HG03520 (cell line): ENCODE measurements at regions not wholly inside any gene's neighbourhood (a gene's known extent, or its start where the extent isn't known, plus 50 kb on each side); places are given as distances from the start of the nearest gene placed in this dataset.
"Not testable (repeated sequence)": the region's sequence is repeated elsewhere in the genome, so short reads cannot be mapped to it uniquely, and the experiment has no call there.

ENCODE experiments used
- ATAC-seq: cut with Tn5 transposase; IDR thresholded peaks from one replicate; pipeline ENCODE4 v1.9.1; 2021; ENCODE audit warnings: mild to moderate bottlenecking, moderate library complexity; ENCODE audit not compliant: unreplicated experiment

DNA sequence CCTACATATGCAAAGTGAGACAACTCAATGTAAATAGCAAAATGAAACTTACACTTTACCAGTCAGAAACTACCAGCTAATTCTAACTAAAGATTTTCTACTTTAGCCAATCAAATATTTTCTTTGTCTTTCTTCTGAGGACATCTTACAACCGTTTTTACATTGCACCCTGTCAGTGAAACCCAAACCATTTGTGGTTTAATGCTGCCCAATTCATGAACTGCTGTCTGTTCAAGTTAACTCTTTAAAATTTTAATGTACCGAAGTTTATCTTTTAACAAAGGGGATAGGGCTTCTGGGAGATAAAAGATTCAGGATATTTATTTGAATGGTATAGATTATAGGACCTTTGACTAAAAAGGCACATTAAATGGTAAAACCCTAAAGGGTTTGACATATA, 121.3 kb upstream of the HDDC2 start:
- no peak for ATAC-seq

DNA sequence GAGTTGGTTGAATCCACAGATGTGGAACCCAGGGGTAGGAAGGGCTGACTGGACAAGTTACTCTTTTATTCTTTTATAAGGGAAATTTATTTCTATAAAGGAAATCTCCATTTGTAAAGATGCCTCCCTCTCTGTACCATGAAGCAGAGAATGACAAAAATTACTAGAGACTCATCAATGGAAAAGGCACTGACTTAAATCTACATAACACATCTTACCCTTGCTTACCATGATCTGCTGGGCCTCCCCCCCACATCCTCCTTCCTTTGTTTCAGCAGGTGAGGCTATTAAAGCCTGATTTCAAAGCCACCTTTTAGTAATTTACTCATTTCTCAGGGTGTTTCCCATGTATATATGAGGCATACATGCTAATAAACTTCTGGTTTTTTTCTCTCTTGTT, 130.2 kb upstream of the HDDC2 start:
- no peak for ATAC-seq

DNA sequence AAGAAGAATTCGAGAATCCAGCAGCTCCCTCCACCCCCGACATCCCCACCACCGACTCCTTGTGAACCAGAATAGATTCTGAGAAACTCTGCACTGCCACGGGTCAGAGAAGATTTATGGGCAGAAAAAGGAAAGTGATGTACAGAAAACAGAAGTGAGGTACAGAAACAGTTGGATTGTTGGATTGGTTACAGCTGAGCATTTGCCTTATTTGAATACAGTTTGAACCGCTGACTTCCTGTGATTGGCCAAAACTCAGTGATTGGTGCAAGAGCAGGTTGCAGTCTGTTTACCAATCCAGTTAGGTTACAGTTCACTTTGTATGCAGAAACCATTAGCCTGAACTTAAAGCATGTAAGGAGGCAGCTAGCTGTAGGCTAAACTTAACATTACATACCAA, 131.2 kb upstream of the HDDC2 start:
- peak; percentile 73 for ATAC-seq

- no peak for ATAC-seq
Observed at GRCh38 chr6:125434760-125435159, 133.0 kb upstream of the HDDC2 start.

- ATAC-seq, result no peak
Observed at GRCh38 chr6:125439512-125439911, 137.7 kb upstream of the HDDC2 start.

GRCh38 chr6:125444006-125444923, 142.5 kb upstream of the HDDC2 start:
- ATAC-seq, result no peak

GRCh38 chr6:125445054-125445453, 143.3 kb upstream of the HDDC2 start:
- no peak for ATAC-seq

GRCh38 chr6:125446011-125446410, 144.2 kb upstream of the HDDC2 start:
- ATAC-seq, result no peak

- ATAC-seq, result no peak
Observed at GRCh38 chr6:125451750-125452149, 150.0 kb upstream of the HDDC2 start.

- ATAC-seq, result no peak
Observed at GRCh38 chr6:125453516-125453915, 151.7 kb upstream of the HDDC2 start.

GRCh38 chr6:125454351-125454750, 152.6 kb upstream of the HDDC2 start:
- no peak for ATAC-seq

DNA sequence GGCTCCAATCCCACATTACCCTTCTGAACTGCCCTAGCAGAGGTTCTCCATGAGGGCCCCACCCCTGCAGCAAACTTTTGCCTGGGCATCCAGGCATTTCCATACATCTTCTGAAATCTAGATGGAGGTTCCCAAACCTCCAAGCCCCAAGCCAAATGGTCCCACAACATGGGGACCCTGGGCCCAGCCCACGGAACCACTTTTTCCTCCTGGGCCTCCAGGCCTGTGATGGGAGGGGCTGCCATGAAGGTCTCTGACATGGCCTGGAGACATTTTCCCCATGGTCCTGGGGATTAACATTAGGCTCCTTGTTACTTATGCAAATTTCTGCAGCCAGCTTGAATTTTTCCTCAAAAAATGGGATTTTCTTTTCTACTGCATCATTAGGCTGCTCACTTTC, 156.7 kb upstream of the HDDC2 start:
- not testable (repeated sequence) for ATAC-seq

DNA sequence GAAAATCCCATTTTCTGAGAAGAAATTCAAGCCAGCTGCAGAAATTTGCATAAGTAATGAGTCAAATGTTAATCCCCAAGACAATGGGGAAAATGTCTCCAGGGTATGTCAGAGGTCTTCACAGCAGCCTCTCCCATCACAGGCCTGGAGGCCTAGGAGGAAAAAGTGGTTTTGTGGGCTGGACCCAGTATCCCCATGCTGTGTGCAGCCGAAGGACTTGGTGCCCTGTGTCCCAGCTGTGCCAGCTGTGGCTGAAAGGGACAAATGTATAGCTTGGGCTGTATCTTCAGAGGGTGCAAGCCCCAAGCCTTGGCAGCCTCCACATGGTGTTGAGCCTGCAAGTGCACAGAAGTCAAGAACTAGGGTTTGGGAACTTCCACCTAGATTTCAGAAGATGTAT, 163.6 kb upstream of the HDDC2 start:
- ATAC-seq, result not testable (repeated sequence)

DNA sequence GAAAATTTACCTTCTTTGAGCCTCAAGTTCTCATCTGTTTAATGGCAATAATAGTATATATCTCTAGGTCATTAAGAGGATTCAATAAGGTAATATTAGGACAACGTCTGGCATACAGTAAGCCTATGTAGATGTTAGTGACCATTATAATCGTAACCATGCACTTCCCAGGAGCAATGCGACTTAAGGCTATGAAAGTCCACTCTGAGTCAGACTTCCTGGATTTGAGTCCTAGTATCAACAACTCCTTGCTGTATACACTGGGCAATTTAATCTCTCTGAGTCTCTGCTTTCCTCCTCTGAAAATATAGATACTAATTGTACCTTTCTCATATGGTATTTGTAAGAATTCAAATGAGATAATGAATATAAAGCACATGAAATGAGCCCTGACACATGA, 168.1 kb upstream of the HDDC2 start:
- no peak for ATAC-seq

DNA sequence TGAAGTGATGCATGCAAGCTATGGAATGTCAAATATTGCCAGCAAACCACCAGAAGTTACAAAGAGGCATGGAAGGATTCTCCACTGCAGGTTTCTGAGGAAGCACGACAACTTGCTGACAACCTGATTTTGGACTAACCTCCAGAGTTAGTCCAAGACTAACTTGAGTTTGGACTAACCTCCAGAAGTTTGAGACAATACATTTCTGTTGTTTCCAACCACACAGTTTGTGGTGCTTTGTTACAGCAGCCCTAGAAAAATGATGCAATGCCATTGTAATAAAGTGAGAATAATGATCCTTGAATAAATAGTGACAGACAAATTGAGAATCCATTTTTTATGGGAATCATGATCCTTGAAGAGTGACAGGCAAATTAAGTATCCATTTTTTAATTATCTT, 169.9 kb upstream of the HDDC2 start:
- no peak for ATAC-seq

DNA sequence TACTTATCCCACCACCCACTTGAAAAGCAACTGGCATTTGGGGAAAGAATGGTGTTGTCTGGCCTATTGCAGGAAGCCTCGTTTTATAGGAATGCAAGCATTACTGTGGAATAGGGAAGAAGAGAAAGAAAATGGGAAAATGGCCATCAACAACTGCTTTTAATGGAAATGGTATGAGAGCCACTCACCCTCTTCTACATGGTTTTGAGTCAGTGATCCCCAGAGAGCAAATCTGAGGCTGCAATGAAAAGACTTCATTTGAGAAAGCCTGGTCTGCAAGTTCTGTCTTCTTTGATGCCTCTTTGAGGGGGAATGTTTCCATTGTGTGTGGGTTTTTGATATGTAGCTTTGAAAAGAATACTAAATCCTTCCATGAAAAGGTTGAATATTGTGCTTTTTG, 172.3 kb upstream of the HDDC2 start:
- ATAC-seq, result no peak

DNA sequence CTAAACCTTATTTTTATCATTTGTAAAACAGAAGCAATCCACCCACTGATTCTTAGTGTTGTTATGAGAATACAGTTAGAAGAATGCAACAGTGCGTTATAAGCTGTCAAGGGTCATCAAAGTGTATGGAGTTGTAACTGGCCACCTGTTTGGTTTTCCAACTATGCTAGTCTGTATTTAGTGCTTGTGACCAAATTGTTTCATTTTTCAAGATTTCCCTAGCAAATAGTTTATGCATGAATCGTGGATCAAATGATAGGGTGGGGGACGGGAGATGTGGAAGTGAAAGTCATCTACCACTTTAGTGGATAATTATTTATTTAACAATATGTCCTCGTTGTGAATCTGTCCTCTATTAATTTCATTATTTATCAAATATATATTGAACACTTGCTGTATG, 175.4 kb upstream of the HDDC2 start:
- no peak for ATAC-seq

GRCh38 chr6:125477844-125478243, 176.1 kb upstream of the HDDC2 start:
- no peak for ATAC-seq

GRCh38 chr6:125480146-125480545, 178.4 kb upstream of the HDDC2 start:
- ATAC-seq, result no peak

DNA sequence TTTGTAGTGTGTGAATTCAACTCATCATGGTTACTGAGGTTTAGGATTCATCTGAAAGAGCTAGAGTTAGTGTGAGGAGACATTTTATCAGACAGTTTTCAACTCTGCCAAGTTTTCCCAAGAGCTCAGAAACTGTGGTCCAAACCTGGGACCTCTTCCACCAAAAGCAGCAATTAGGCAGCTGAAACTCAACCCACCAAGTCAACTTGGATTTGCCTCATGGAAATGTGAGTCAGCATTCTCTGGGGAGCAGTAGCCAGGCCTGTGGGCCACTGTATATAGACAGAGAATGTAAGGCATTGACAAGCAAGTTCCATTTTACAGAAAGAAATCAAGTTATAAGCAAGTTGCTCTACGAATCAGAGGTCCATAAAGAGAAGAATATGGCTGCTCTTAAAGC, 178.8 kb upstream of the HDDC2 start:
- no peak for ATAC-seq

DNA sequence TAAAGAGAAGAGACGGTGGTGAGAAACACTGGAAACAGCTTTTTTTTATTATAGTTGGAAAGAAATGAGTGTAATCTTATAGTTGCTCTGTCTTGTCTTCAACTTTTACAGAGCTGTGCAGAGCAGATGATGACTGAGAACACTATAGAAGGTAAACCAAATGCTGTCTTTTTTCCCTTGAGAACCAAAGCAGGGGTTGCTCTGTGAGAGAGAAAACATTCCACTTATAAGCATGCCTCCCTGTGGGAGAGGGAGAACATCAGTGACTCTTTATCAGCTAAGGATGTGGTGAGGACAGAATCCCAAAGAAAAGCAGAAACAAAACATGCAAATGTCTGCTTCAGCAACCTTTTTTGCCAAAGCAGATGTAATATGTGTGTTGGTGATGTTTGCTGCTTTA, 179.3 kb upstream of the HDDC2 start:
- no peak for ATAC-seq

DNA sequence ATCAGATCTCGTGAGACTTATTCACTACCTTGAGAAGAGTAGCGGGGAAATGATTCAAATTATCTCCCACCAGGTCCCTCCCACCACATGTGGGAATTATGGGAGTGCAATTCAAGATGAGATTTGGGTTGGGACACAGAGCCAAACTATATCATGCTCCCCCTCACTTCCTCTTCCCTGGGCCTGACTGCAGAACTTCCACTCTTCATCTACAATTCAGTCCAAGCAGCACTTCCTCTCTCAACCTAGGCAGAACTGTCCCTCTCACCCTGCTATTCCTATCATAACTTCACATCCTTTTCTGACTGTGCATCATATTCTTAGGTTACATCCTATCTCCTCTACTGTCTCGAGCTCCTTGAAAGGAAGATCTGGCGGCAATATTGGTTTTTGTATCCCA, 184.0 kb upstream of the HDDC2 start:
- ATAC-seq, result no peak

DNA sequence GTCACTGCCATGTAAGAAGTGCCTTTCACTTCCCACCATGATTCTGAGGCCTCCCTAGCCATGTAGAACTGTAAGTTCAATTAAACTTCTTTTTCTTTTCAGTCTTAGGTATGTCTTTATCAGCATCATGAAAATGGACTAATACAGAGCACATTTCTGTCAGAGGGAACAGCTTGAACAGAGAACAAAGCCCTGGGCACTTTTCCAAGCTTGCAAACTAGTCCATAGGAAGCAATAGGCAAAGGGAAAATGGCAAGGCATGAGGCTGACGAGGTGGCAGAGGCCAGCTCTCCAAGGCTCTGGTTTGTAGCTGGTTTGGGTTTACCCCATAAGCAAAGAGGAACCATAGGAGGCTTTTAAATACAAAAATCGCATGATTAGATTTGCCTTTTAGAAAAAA, 185.1 kb upstream of the HDDC2 start:
- ATAC-seq, result no peak
